Thymus (tissue), 11 donors: ENCODE measurements at regions not wholly inside any gene's neighbourhood (a gene's known extent, or its start where the extent isn't known, plus 50 kb on each side); places are given as distances from the start of the nearest gene placed in this dataset.

Experiments
- DNase-seq, 9 donors: peaks; one replicate each; pipeline ENCODE4 v3.0.0-alpha.2; 2013; ENCODE audit warnings: low spot score in 9 of 9, low read depth in 6 of 9, missing footprints in 1 of 9
- H3K27ac ChIP-seq, 2 donors: one replicate each; pipeline ENCODE4 v1.5.1; 2013; ENCODE audit warnings: control low read depth in 1 of 2, low read depth in 1 of 2, low read length in 1 of 2, mild to moderate bottlenecking in 1 of 2, moderate library complexity in 1 of 2
- H3K27me3 ChIP-seq, 2 donors: one replicate each; pipeline ENCODE4 v1.5.1; 2013; ENCODE audit warnings: low read length in 1 of 2; ENCODE audit not compliant: control insufficient read depth in 2 of 2, insufficient read depth in 1 of 2
- H3K36me3 ChIP-seq, 2 donors: one replicate each; pipeline ENCODE4 v1.5.1; 2013; ENCODE audit warnings: low read length in 1 of 2, mild to moderate bottlenecking in 1 of 2, moderate library complexity in 1 of 2; ENCODE audit not compliant: control insufficient read depth in 2 of 2, insufficient read depth in 2 of 2
- H3K4me1 ChIP-seq, 2 donors: one replicate each; pipeline ENCODE4 v1.5.1; 2013; ENCODE audit warnings: low read length in 2 of 2; ENCODE audit not compliant: control insufficient read depth in 2 of 2, insufficient read depth in 2 of 2
- H3K4me3 ChIP-seq, 2 donors: one replicate each; pipeline ENCODE4 v1.5.1; 2013; ENCODE audit warnings: low read length in 2 of 2, control low read depth in 1 of 2, mild to moderate bottlenecking in 1 of 2
- H3K9me3 ChIP-seq, 2 donors: one replicate each; pipeline ENCODE4 v1.5.1; 2013; ENCODE audit warnings: low read length in 1 of 2, mild to moderate bottlenecking in 1 of 2; ENCODE audit not compliant: control insufficient read depth in 2 of 2, insufficient read depth in 1 of 2
- WGBS: extraction: QIAGEN DNeasy Blood & Tissue Kit; methylation state at CpG from one replicate; pipeline ENCODE4 v1.1.7; 2013; 5-methylcytosine and 5-hydroxymethylcytosine counted together
- donor health status: healthy.

DNA sequence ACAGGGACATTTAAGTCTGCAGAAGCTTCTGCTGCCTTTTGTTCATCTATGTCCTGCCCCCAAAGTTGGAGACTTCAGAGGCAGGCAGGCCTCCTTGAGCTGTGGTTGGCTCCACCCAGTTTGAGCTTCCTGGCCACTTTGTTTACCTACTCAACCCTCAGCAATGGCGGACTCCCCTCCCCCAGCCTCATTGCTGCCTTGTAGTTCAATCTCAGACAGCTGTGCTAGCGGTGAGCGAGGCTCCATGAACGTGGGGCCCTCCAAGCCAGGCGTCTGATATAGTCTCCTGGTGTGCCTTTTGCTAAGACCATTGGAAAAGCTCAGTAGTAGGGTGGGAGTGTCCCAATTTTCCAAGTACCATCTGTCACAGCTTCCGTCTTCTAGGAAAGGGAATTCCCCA, 170.1 kb downstream of the CCNG2 start:
- Histone ChIP-seq H3K9me3 (peaks cover under 1 to 1% of the 10 kb centered on the region in 2 donors), H3K36me3 (no peaks in the 10 kb centered on the region), H3K27ac (no peak overlapping the region), H3K4me3 (no peak overlapping the region), H3K27me3 (no peaks in the 10 kb centered on the region), H3K4me1 (no peaks in the 10 kb centered on the region)
- no peak for DNase-seq
- WGBS = 92% methylated on average over 6 of the region's 6 CpGs

- no peak overlapping the region for H3K27ac ChIP-seq
- no peak overlapping the region for H3K4me3 ChIP-seq
- no peaks in the 10 kb centered on the region for H3K36me3 ChIP-seq
- no peaks in the 10 kb centered on the region for H3K27me3 ChIP-seq
- peaks cover 1 to 10% of the 10 kb centered on the region in 2 donors for H3K9me3 ChIP-seq
- WGBS = 87% methylated on average over 2 of the region's 2 CpGs
- DNase-seq = no peak
- no peaks in the 10 kb centered on the region for H3K4me1 ChIP-seq
These were observed 175.8 kb downstream of the CCNG2 start for GRCh38 chr4:77332696-77333270.

DNA sequence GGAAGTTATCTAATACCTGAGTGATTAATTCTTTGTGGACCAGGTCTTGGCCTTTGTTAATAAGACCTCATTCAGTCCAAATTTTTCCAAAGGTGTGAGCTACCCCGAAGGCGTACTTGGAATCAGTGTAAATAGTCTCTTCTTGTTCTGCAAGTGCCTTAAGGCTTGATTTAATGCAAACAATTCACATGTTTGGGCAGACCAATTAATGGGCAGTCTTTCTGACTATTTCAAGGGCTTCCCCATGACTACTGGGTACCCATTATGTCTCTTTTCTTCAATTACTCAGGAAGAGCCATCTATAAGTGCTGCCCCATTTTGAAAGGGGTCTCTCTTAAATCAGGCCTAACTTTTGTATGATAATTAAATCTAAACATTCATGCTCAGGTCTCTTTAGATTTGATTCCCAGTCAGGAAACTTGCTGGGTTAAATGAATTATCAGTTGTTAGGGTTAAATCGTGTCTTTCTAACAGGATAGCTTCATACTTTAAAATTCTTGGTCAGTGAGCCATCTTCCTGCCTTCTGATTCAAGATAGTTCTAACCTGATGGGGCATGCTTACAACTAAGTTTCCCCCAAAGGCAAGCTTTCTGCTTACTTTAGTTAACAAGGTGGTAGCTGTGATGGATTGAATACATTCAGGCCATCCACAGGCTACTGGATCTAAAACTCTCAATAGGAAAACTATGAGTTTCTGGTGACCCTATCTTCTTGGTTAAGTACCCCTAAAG, 179.6 kb downstream of the CCNG2 start:
- Histone ChIP-seq H3K27me3 (no peaks in the 10 kb centered on the region), H3K4me1 (no peaks in the 10 kb centered on the region), H3K9me3 (peaks cover 1 to 10% of the 10 kb centered on the region in 2 donors), H3K27ac (no peak overlapping the region), H3K4me3 (no peak overlapping the region), H3K36me3 (no peaks in the 10 kb centered on the region)
- 95% methylated on average over 3 of the region's 3 CpGs for WGBS
- DNase-seq = no peak

DNA sequence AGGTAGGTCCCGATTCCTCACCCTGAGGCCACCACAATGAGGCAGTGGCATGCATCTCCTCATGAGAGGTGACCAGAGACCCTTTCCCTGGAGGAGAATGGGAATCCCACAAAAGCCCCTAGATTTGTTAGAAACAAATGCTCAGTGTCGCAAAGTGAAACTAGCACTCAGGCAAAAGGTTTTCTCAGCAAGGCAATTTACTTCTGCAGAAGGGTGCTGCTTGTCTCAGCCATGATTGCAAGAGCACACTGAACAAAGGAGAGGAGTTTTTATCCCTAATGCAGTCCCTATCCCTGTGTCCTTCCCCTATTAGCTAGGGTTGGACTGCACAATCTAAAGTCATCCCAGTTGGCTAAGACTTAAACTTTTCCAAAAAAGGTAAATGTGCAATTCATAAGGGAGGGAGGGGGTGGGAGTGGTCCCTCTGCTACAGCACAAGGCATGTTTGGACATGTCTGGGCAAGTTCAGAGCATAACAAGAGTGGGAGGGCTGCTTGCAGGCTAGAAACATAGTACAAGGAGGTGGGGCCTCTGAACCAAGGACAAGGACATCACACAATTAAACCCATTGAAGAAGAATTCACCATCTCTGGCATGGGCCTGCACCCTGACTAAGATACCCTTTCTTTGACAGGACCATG, 185.3 kb downstream of the CCNG2 start:
- Histone ChIP-seq H3K36me3 (no peaks in the 10 kb centered on the region), H3K4me1 (no peaks in the 10 kb centered on the region), H3K4me3 (no peak overlapping the region), H3K9me3 (peaks cover 0 to 7% of the 10 kb centered on the region in 2 donors), H3K27ac (no peak overlapping the region), H3K27me3 (no peaks in the 10 kb centered on the region)
- WGBS = 98% methylated on average over 2 of the region's 2 CpGs
- DNase-seq = no peak

DNA sequence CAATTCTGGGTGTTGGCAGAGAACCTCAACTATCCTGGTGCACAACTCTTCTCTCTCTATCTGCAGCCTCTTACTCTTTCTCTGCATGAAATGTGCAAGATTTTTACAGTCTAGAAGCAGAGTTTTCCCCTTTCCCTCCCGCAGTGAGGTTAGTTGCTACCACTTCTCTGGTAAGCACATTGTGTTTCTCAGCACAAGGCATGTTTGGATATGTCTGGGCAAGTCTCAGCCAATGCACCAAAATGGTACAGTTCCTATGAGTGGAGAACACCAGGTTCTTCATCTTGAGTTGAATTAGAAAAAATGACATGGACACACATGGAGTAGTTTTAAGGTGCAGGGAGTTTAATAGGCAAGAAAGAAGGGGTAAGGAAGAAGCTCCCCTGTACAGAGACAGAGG, 187.0 kb downstream of the CCNG2 start:
- no peaks in the 10 kb centered on the region for H3K4me1 ChIP-seq
- no peak overlapping the region for H3K4me3 ChIP-seq
- H3K27me3 ChIP-seq = no peaks in the 10 kb centered on the region
- 90% methylated on average over 1 of the region's 1 CpG for WGBS
- DNase-seq = no peak
- no peaks in the 10 kb centered on the region for H3K36me3 ChIP-seq
- no peak overlapping the region for H3K27ac ChIP-seq
- H3K9me3 ChIP-seq = peaks cover 0 to 7% of the 10 kb centered on the region in 2 donors

DNA sequence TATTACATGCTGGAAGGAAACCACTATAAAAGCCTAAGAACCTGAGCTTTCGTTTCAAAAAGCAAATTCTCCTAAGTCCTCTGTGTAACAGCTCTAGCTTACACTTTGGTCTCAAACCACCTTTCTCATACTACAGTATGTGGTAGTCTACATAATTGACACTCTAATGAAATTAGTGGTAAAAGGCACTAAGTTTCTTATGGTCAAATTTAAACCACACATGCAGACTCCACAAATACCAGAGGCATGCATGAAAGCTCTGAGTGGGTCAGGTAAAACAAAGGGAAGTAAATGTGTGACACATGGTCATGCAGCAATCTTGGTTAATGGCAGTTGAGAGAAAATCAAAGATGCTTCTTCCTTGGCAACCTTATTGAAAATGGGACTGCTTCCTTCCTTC, 187.8 kb downstream of the CCNG2 start:
- no peak for DNase-seq

DNA sequence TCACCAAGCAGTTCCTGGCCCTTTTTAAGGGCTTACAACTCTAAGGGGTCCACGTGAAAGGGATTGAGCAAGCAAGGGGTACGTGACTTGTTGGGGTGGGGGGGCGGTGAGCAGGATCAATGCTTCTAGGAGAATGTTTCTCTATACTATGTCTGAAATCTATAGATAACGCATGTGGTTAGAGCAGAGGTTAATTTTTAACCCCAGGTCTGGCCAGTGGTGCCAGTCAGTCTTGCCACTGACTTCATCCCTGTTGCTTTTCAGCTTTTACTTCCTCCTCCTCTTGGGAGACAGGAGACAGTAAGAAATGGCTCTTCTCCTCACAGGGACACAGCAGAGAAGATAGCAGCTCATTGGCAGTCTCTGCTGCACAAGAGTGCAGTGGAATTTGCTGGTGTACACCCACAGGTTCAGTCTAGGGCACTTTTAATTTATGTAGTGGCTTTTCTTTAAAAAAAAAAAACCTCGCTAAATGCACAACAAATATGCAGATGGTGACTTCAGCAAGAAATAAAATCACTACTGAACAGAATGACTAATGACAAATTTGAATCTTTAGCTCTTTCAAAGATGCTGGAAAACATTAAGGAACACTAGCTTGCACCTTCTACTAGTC, 190.5 kb downstream of the CCNG2 start:
- no peak overlapping the region for H3K27ac ChIP-seq
- no peak for DNase-seq
- H3K4me3 ChIP-seq = no peak overlapping the region
- peaks cover 0 to 2% of the 10 kb centered on the region in 2 donors for H3K9me3 ChIP-seq
- H3K36me3 ChIP-seq = no peaks in the 10 kb centered on the region
- WGBS = 86% methylated on average over 5 of the region's 5 CpGs
- no peaks in the 10 kb centered on the region for H3K4me1 ChIP-seq
- no peaks in the 10 kb centered on the region for H3K27me3 ChIP-seq

More for the DNA sequence above, 187.8 kb downstream of the CCNG2 start:
- Histone ChIP-seq H3K27ac (no peak overlapping the region), H3K36me3 (no peaks in the 10 kb centered on the region), H3K27me3 (no peaks in the 10 kb centered on the region), H3K4me3 (no peak overlapping the region), H3K9me3 (peaks cover 0 to 7% of the 10 kb centered on the region in 2 donors), H3K4me1 (no peaks in the 10 kb centered on the region)
- 84% methylated on average over 1 of the region's 1 CpG for WGBS

DNA sequence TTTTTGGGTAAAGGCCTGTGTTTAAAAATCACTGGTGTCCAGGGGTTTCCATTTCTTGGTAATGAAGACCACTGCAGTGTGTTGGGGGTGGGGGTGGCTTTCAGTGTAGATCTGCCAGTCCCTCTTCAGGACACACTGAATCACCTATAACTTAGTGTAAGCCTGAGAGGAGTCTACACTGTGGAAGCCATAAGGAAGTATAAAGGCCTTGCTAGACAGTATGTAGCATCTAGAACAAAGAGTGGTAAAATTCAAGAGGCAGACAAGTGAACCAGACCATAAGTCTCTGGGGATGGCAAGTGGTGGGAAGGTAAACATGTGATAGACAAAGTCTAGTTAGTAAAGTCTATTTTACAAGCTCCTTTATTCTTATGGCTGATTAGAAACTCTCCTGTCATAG, 191.8 kb downstream of the CCNG2 start:
- Histone ChIP-seq H3K9me3 (no peaks in the 10 kb centered on the region), H3K27ac (no peak overlapping the region), H3K4me3 (no peak overlapping the region), H3K36me3 (no peaks in the 10 kb centered on the region), H3K4me1 (no peaks in the 10 kb centered on the region), H3K27me3 (no peaks in the 10 kb centered on the region)
- DNase-seq = no peak

- H3K9me3 ChIP-seq = no peaks in the 10 kb centered on the region
- H3K36me3 ChIP-seq = no peaks in the 10 kb centered on the region
- no peak overlapping the region for H3K27ac ChIP-seq
- no peaks in the 10 kb centered on the region for H3K27me3 ChIP-seq
- no peak overlapping the region for H3K4me3 ChIP-seq
- H3K4me1 ChIP-seq = peaks cover 2 to 5% of the 10 kb centered on the region in 2 donors
- DNase-seq = no peak
- WGBS = 93% methylated on average over 3 of the region's 3 CpGs
These were observed 192.4 kb downstream of the CCNG2 start for GRCh38 chr4:77349364-77349763.
